GM13977 (cell line): ENCODE measurements at regions not wholly inside any gene's neighbourhood (a gene's known extent, or its start where the extent isn't known, plus 50 kb on each side); places are given as distances from the start of the nearest gene placed in this dataset.

Experiments used
- DNase-seq: peaks from one replicate; pipeline ENCODE4 v3.0.0; 2012; ENCODE audit warnings: low spot score
- in situ Hi-C: fragments of 300-500 bp; cut with MboI; formaldehyde crosslinking; loops from one replicate; pipeline ENCODE4 v1.12.0; 2022; ENCODE audit warnings: low sequenced_read_pairs, low pct_unique_long_range_greater_than_20kb, mixed read lengths, inconsistent platforms; ENCODE audit not compliant: unreplicated experiment
- TF ChIP-seq, protein P1 (sequence below): IDR thresholded peaks from 2 replicates; pipeline ENCODE4 v1.5.1; 2012; ENCODE audit warnings: mild to moderate bottlenecking, control low read depth; ENCODE audit not compliant: insufficient read depth; ENCODE audit errors: extremely low read depth, missing control alignments

DNA sequence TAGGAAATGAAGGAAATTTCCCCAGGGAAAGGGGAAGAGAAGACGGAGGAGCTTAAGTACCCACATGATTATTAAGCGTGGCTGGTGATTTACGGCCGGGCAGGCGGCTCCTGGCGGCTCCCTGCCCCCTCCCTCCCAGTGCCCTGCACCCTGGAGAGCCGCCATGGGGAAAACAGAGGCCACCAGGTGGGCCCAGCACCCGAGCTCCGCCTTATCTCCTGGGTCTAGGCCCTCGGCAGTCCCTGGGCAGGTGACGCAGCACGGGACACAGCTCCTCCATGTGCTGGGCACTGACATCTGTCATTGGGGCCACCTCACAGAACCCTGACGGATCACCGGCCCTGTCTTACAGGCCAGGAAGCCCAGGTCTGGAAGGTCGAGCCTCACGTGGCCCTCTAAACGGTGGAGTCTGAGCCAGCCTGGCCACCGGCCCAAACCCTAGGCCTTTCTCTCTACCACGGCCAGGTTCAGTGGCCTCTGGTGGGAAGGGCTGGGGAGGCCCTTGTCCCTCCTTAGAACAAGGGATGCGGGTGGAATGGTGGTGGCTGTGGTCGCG is 60.2 kb upstream of the PPARA start:
- no peak for DNase-seq
- TF ChIP-seq, protein P1, sequence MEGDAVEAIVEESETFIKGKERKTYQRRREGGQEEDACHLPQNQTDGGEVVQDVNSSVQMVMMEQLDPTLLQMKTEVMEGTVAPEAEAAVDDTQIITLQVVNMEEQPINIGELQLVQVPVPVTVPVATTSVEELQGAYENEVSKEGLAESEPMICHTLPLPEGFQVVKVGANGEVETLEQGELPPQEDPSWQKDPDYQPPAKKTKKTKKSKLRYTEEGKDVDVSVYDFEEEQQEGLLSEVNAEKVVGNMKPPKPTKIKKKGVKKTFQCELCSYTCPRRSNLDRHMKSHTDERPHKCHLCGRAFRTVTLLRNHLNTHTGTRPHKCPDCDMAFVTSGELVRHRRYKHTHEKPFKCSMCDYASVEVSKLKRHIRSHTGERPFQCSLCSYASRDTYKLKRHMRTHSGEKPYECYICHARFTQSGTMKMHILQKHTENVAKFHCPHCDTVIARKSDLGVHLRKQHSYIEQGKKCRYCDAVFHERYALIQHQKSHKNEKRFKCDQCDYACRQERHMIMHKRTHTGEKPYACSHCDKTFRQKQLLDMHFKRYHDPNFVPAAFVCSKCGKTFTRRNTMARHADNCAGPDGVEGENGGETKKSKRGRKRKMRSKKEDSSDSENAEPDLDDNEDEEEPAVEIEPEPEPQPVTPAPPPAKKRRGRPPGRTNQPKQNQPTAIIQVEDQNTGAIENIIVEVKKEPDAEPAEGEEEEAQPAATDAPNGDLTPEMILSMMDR: no peak
- in situ Hi-C loops: no loop called here

DNA sequence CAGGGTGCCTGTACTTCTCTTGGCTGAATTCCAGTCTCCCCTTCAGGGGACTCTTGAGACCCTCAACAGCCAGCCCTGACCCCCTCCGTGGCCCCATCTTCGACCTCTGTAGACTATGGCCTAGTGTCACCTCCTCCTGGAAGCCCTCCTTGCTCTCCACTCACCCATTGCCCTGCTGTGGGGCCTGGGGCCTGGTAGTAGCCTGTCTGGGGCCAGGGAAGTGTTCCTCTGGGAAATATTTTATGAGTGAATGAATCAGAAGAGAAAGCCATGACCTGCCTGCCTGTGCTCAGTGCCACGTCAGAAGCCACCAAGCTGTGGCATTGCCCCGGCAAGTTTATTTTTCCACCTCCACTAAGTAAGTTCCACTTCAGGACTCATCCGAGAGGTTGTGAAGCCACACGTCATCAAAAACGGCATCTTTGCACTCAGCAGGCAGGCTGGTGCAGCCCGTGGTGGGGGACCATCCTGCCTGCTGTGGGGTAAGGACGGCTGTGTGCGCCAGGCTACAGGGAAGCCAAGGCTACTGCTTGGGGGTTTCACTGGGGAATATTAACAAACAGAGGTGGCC is 59.6 kb upstream of the PPARA start:
- in situ Hi-C loops: no loop called here
- TF ChIP-seq, protein P1: no peak
- no peak for DNase-seq

DNA sequence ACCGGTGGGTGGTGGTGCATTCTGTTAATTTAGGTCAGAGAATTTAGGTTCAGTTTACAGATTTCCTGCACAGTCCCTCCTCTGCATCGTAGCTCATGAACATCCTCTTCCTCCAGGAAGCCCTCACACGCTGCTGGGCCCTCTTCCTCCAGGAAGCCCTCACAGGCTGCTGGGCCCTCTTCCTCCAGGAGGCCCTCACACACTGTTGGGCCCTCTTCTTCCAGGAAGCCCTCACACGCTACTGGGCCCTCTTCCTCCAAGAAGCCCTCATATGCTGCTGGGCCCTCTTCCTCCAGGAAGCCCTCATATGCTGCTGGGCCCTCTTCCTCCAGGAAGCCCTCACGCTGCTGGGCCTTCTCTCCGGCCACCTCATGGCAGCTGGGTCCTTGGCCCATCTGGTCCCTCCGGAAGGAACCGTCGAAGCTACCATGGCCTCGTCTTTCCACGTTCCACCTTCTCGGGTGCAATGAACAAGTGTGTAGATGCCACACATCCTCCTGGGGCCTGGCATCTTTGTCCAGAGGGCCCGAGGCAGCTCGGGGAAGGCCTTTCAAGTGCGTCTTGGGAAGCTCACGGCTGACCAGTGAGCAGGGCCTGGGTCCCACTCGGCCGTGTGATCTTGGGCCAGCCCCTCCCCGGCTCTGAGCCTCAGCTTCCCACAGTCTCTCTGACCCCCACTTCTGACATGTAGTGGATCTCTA is 58.9 kb upstream of the PPARA start:
- in situ Hi-C loops: no loop called here
- DNase-seq: no peak
- TF ChIP-seq, protein P1: no peak

DNA sequence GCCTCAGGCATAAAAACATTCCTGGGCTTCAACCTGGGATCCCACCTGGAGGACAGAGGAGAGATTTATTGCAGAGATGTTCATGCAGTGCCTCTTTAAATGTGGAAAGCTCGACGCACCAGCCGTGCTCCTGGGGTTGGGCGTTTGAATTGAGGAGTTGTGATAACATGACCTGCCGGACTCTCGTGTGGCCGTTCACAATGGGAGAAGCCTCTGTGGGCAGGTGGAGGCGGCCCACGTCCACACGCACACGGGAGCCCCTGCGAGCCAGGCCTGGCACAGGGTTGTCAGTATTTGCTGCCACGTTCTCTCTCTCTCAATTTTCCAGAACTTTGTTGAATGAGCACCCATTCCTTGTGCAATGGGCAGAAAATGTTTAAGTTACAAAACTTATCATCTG is 58.3 kb upstream of the PPARA start:
- no peak for DNase-seq
- TF ChIP-seq, protein P1: no peak
- in situ Hi-C loops: no loop called here

DNA sequence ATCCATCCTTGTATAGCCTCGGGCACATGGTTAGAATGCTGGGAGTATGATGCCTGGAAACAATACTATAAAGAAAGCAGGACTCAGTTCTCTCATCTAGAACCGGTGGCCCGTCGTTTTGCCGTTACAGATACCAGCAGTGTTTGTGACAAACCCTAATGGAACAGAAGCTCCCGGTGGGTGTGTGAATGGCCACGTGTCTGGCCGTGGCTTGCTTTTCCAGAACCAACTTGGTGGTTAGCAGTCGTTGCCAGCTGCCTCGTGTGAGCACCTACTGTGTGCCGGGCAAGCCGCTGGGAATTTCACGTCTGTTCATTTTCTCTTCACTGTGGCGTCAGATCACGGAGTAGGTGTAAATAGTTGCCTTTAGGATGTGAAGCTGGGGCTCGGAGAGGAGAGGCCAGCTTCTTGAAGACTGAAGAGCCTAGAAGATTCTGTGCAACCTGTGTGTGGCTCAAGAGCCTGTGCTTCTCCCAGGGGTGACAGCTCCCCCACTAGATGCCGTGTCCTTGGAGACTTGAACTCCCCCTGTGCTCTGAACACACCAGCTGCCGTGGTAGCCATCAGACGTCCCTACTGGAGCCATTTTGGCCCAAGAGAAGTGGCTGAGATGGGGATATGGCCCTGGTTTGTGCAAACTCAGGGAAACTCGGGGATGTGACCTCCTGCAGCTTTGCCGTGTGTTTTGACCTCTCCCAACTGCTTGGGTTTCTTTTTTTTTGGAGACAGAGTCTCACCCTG is 57.5 kb upstream of the PPARA start:
- TF ChIP-seq, protein P1: no peak

DNA sequence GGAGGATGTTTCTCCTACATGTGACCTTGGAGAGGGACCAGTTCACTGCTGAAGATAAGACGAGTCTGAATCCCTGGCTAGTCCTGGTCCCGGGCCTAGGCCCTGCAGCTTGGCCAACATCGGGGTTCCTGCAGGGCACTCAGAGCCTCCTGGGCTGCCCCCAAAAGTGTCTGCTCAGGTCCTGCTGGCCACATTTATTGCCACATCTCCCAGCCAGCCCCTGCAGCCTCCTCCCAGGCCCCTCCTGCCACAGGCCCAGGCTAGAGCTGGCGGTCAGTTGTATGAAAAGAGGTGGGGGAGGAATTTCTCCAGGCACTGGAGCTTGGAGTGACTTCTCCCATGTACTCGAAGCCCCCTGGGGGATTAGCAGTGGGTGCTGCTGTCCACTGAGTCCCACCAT is 56.5 kb upstream of the PPARA start:
- in situ Hi-C loops: no loop called here
- TF ChIP-seq, protein P1: no peak
- no peak for DNase-seq

More for the DNA sequence above, 57.5 kb upstream of the PPARA start:
- DNase-seq: no peak
- in situ Hi-C loops: no loop called here
